ENCODE measurements at regions not wholly inside any gene's neighbourhood (a gene's known extent, or its start where the extent isn't known, plus 50 kb on each side); places are given as distances from the start of the nearest gene placed in this dataset.

DNA sequence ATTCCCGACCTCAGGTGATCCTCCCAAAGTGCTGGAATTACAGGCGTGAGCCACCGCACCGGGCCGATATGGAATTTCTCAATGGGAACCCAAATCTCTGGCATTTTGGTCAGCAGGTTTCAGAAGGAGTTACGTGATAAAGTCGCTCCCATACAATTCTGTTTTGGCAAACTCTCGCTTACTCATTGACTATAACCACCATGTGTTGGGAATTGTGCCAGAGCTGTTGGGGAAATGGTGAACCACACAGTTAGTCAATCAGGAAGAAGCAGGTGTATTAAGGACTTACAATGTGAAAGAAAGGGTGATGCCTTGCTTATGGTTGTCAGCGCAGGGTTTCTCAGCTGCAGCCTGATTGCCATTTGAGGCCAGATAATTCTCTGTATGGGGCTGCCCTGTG is 410.5 kb downstream of the QKI start:
- ChIA-PET CTCF (no interaction called here), POLR2A (no interaction called here)
- no peak for DNase-seq (ENCODE audit: extremely low spot score)
- TF ChIP-seq, protein P1, sequence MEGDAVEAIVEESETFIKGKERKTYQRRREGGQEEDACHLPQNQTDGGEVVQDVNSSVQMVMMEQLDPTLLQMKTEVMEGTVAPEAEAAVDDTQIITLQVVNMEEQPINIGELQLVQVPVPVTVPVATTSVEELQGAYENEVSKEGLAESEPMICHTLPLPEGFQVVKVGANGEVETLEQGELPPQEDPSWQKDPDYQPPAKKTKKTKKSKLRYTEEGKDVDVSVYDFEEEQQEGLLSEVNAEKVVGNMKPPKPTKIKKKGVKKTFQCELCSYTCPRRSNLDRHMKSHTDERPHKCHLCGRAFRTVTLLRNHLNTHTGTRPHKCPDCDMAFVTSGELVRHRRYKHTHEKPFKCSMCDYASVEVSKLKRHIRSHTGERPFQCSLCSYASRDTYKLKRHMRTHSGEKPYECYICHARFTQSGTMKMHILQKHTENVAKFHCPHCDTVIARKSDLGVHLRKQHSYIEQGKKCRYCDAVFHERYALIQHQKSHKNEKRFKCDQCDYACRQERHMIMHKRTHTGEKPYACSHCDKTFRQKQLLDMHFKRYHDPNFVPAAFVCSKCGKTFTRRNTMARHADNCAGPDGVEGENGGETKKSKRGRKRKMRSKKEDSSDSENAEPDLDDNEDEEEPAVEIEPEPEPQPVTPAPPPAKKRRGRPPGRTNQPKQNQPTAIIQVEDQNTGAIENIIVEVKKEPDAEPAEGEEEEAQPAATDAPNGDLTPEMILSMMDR (IDR thresholded peaks at IDR 0.05; ENCODE audit: control extremely low read depth, extremely low read depth, low read depth, missing control alignments) = no peak

GRCh38 chr6:163823577-163823976 is 409.1 kb downstream of the QKI start:
- TF ChIP-seq, protein P1 (IDR thresholded peaks at IDR 0.05; ENCODE audit: control extremely low read depth, extremely low read depth, low read depth, missing control alignments) = no peak
- ChIA-PET POLR2A (no interaction called here), CTCF (interaction anchor here (0.9 kb wide), 1 partner anchor 10 kb away, joined by 3 read pairs; no protein-coding TSS in a partner anchor)
- DNase-seq (ENCODE audit: extremely low spot score) = no peak

DNA sequence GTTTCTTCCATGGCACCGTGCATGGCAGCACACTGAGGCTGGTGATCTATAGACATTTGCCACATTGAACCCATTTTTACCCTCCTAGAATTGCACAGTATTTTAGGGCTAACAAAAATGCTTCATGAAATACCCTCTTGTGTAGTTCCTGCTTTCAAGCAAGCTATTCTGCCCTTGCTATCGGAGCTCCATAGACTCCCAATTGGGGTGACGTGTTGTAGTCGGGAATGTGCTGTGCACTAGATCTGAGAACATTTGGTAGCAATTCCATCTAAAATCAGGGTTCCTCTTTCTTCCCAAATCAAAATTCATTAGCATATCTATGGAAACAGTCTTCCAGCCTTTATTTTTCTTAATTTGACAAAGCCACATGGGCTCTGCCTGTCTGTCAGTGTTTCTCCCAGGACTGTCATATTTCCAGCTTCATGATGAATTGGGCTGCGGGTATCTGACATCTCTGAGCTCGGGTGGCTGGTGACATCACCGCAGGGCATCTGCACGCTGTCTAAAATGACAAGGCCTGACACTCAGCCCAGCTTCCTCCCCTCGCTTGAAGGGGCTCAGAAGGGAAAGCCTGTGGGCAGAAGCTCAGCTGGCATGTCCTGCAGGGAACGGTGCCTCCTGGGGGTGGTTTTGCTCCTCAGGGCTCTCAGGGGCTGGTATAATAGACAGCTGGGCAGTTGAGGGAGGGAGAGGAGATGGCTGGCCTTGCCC is 406.4 kb downstream of the QKI start:
- CTCF ChIA-PET = no interaction called here
- DNase-seq (ENCODE audit: extremely low spot score) = no peak
- POLR2A ChIA-PET = no interaction called here
- TF ChIP-seq, protein P1 (IDR thresholded peaks at IDR 0.05; ENCODE audit: control extremely low read depth, extremely low read depth, low read depth, missing control alignments) = no peak

GRCh38 chr6:163820171-163820570 is 405.7 kb downstream of the QKI start:
- POLR2A ChIA-PET = no interaction called here
- no peak for DNase-seq (ENCODE audit: extremely low spot score)
- CTCF ChIA-PET = no interaction called here
- TF ChIP-seq, protein P1 (IDR thresholded peaks at IDR 0.05; ENCODE audit: control extremely low read depth, extremely low read depth, low read depth, missing control alignments) = no peak

- TF ChIP-seq, protein P1 (IDR thresholded peaks at IDR 0.05; ENCODE audit: control extremely low read depth, extremely low read depth, low read depth, missing control alignments) = no peak
- no peak for DNase-seq (ENCODE audit: extremely low spot score)
- ChIA-PET POLR2A (no interaction called here), CTCF (no interaction called here)
Measured at GRCh38 chr6:163818719-163819118, 404.2 kb downstream of the QKI start.

DNA sequence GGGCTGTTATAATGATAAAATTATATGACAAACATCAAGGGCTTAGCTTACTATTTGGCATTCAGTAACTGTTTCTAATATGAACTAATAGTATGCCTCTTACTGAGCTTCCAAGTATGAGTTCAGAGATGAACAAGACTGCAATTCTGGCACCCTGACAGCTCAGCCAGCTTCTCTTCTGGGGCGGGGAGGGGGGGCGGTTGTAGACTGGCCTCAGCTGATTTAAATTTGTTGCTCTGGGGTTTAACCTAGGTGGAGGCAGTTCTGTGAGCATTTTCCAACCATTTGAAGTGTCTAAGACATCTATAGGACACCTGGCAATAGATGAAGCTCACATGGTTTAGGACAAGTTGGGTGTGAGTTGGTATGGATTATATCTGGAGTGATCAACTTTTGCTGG is 401.9 kb downstream of the QKI start:
- DNase-seq (ENCODE audit: extremely low spot score) = no peak
- TF ChIP-seq, protein P1 (IDR thresholded peaks at IDR 0.05; ENCODE audit: control extremely low read depth, extremely low read depth, low read depth, missing control alignments) = no peak
- POLR2A ChIA-PET = no interaction called here
- CTCF ChIA-PET = interaction anchor here (0.7 to 1.2 kb wide), 4 partner anchors 11 to 24 kb away, joined by 3 to 5 read pairs (median 4); no protein-coding TSS in a partner anchor

Data from GM10248 (cell line).